Naive thymus-derived CD4-positive, alpha-beta T cell (primary cell): ENCODE measurements at regions not wholly inside any gene's neighbourhood (a gene's known extent, or its start where the extent isn't known, plus 50 kb on each side); places are given as distances from the start of the nearest gene placed in this dataset.

ENCODE experiments used
- ATAC-seq: fragments of 150-1000 bp; cut with Tn5 transposase; 2 replicates; pipeline ENCODE4 v1.10.0; 2021; ENCODE audit warnings: mild to moderate bottlenecking, moderate library complexity
- CTCF ChIA-PET: fragments of 350-600 bp; sonication (Branson Sonifier 250); formaldehyde crosslinking; loops from one replicate; lab custom pipeline; 2021; ENCODE audit warnings: antibody characterized with exemption; lab: Charles Lee
- POLR2A ChIA-PET: fragments of 350-600 bp; sonication (Branson Sonifier 250); formaldehyde crosslinking; loops from one replicate; lab custom pipeline; 2021; ENCODE audit warnings: antibody characterized with exemption, inconsistent platforms; lab: Charles Lee
- DNase-seq, 9 donors: peaks; one replicate each; pipeline versions ENCODE4 v3.0.0 to v3.0.0-alpha.2; 2020 to 2022; ENCODE audit warnings: mixed read lengths in 1 of 9
- H3K27ac ChIP-seq: one replicate; pipeline ENCODE4 v1.7.0; 2013; ENCODE audit warnings: mild to moderate bottlenecking, low read depth, low read length, moderate library complexity
- H3K27me3 ChIP-seq, 2 donors: one replicate each; pipeline ENCODE4 v1.7.0; 2013; ENCODE audit warnings: low read length in 2 of 2, mild to moderate bottlenecking in 2 of 2, moderate library complexity in 2 of 2; ENCODE audit not compliant: control insufficient read depth in 2 of 2, insufficient read depth in 2 of 2
- H3K36me3 ChIP-seq, 3 experiments: 1 replicate in 2 of 3; 2 replicates in 1 of 3; pipeline ENCODE4 v1.7.0; 2013; ENCODE audit warnings: low read length in 3 of 3, mild to moderate bottlenecking in 3 of 3, moderate library complexity in 1 of 3; ENCODE audit not compliant: insufficient read depth in 3 of 3, control insufficient read depth in 2 of 3
- H3K4me1 ChIP-seq, 2 donors: one replicate each; pipeline ENCODE4 v1.7.0; 2013; ENCODE audit warnings: low read length in 2 of 2, mild to moderate bottlenecking in 2 of 2, moderate library complexity in 1 of 2; ENCODE audit not compliant: control insufficient read depth in 2 of 2, insufficient read depth in 2 of 2
- H3K4me3 ChIP-seq: 2 replicates; pipeline ENCODE4 v1.7.0; 2013; ENCODE audit warnings: mild to moderate bottlenecking, low read length
- H3K9me3 ChIP-seq, 3 experiments: 1 replicate in 2 of 3; 2 replicates in 1 of 3; pipeline ENCODE4 v1.7.0; 2013; ENCODE audit warnings: low read length in 3 of 3; ENCODE audit not compliant: control insufficient read depth in 2 of 3
- H3K27ac Mint-ChIP-seq, 9 donors: one replicate each; pipeline ENCODE4 v1.8.0; 2020 to 2022; ENCODE audit warnings: mixed read lengths in 9 of 9, mild to moderate bottlenecking in 8 of 9, moderate library complexity in 5 of 9, inconsistent platforms in 2 of 9
- H3K27me3 Mint-ChIP-seq, 5 donors: one replicate each; pipeline ENCODE4 v1.8.0; 2021 to 2022; ENCODE audit warnings: mixed read lengths in 5 of 5, mild to moderate bottlenecking in 1 of 5
- H3K36me3 Mint-ChIP-seq, 5 donors: one replicate each; pipeline ENCODE4 v1.8.0; 2020 to 2022; ENCODE audit warnings: mixed read lengths in 5 of 5, mild to moderate bottlenecking in 3 of 5, inconsistent platforms in 1 of 5
- H3K4me1 Mint-ChIP-seq, 7 donors: one replicate each; pipeline ENCODE4 v1.8.0; 2020 to 2022; ENCODE audit warnings: mixed read lengths in 7 of 7, mild to moderate bottlenecking in 3 of 7, inconsistent platforms in 1 of 7
- H3K4me3 Mint-ChIP-seq, 10 donors: one replicate each; pipeline ENCODE4 v1.8.0; 2020 to 2022; ENCODE audit warnings: mild to moderate bottlenecking in 10 of 10, mixed read lengths in 10 of 10, moderate library complexity in 6 of 10, inconsistent platforms in 2 of 10
- H3K9me3 Mint-ChIP-seq, 11 donors: one replicate each; pipeline ENCODE4 v1.8.0; 2020 to 2022; ENCODE audit warnings: mixed read lengths in 11 of 11, mild to moderate bottlenecking in 4 of 11, inconsistent platforms in 1 of 11, moderate library complexity in 1 of 11
- intact Hi-C, 2 donors: fragments of 100-400 bp; cut with micrococcal nuclease; formaldehyde crosslinking; loops; one replicate each; pipeline ENCODE4 v1.15.1; 2023

- H3K4me3 ChIP-seq: no peak overlapping the region
- H3K4me1 ChIP-seq: no peaks in the 10 kb centered on the region
- peaks cover 0 to 5% (median 0%) of the 10 kb centered on the region in 5 donors for H3K36me3 Mint-ChIP-seq
- ChIA-PET POLR2A (no interaction called here), CTCF (no interaction called here)
- peaks cover 0 to 21% (median 0%) of the 10 kb centered on the region in 5 donors for H3K27me3 Mint-ChIP-seq
- ATAC-seq: no peak
- H3K27ac Mint-ChIP-seq: no peak overlapping the region
- intact Hi-C loops: loop anchor here in 1 of 2 donors (5.0 kb wide), 1 partner anchor 51 kb away; no protein-coding TSS in a partner anchor
- no peak for DNase-seq
- peaks cover 0 to 4% (median 0%) of the 10 kb centered on the region in 11 donors for H3K9me3 Mint-ChIP-seq
- H3K4me1 Mint-ChIP-seq: peaks cover 0 to 18% (median 5%) of the 10 kb centered on the region in 7 donors
- H3K4me3 Mint-ChIP-seq: no peak overlapping the region
- no peaks in the 10 kb centered on the region for H3K9me3 ChIP-seq
- no peaks in the 10 kb centered on the region for H3K27me3 ChIP-seq
- H3K27ac ChIP-seq: no peak overlapping the region
- no peaks in the 10 kb centered on the region for H3K36me3 ChIP-seq
Measured at GRCh38 chr9:89768051-89768450, 163.2 kb downstream of the GADD45G start.

- H3K36me3 Mint-ChIP-seq: peaks cover 0 to 4% (median 0%) of the 10 kb centered on the region in 5 donors
Measured at GRCh38 chr9:89768650-89769071, 163.8 kb downstream of the GADD45G start.

GRCh38 chr9:89770531-89771174 lies 165.8 kb downstream of the GADD45G start:
- H3K4me3 Mint-ChIP-seq: no peak overlapping the region
- intact Hi-C loops: no loop called here
- no peak for ATAC-seq
- no peak overlapping the region for H3K4me3 ChIP-seq
- H3K4me1 ChIP-seq: no peaks in the 10 kb centered on the region
- H3K4me1 Mint-ChIP-seq: peaks cover 0 to 24% (median 5%) of the 10 kb centered on the region in 7 donors
- H3K27ac ChIP-seq: no peak overlapping the region
- H3K27ac Mint-ChIP-seq: no peak overlapping the region
- H3K36me3 ChIP-seq: no peaks in the 10 kb centered on the region
- CTCF ChIA-PET: no interaction called here
- peaks cover 0 to 15% (median 0%) of the 10 kb centered on the region in 5 donors for H3K27me3 Mint-ChIP-seq
- H3K9me3 ChIP-seq: no peaks in the 10 kb centered on the region
- no peak for DNase-seq
- peaks cover 0 to 4% (median 0%) of the 10 kb centered on the region in 5 donors for H3K36me3 Mint-ChIP-seq
- H3K9me3 Mint-ChIP-seq: peaks cover 0 to 3% (median 0%) of the 10 kb centered on the region in 11 donors
- H3K27me3 ChIP-seq: no peaks in the 10 kb centered on the region
- POLR2A ChIA-PET: no interaction called here

More at GRCh38 chr9:89768650-89769071, 163.8 kb downstream of the GADD45G start:
- intact Hi-C loops: loop anchor here in 1 of 2 donors (5.0 kb wide), 1 partner anchor 51 kb away; no protein-coding TSS in a partner anchor
- Mint-ChIP-seq H3K4me3 (no peak overlapping the region), H3K27me3 (peaks cover 0 to 21% (median 0%) of the 10 kb centered on the region in 5 donors), H3K9me3 (peaks cover 0 to 4% (median 0%) of the 10 kb centered on the region in 11 donors), H3K27ac (peak overlapping the region in 1 of 9 donors; percentile 20), H3K4me1 (peaks cover 0 to 20% (median 5%) of the 10 kb centered on the region in 7 donors)
- Histone ChIP-seq H3K9me3 (no peaks in the 10 kb centered on the region), H3K4me1 (no peaks in the 10 kb centered on the region), H3K27ac (no peak overlapping the region), H3K27me3 (no peaks in the 10 kb centered on the region), H3K36me3 (no peaks in the 10 kb centered on the region), H3K4me3 (no peak overlapping the region)
- DNase-seq (no peak), ATAC-seq (no peak)
- CTCF ChIA-PET: no interaction called here
- POLR2A ChIA-PET: no interaction called here

- Mint-ChIP-seq H3K36me3 (peaks cover 0 to 2% (median 0%) of the 10 kb centered on the region in 5 donors), H3K4me3 (no peak overlapping the region), H3K27ac (no peak overlapping the region), H3K4me1 (peaks cover 0 to 24% (median 5%) of the 10 kb centered on the region in 7 donors), H3K27me3 (peaks cover 0 to 19% (median 0%) of the 10 kb centered on the region in 5 donors), H3K9me3 (peaks cover 0 to 3% (median 0%) of the 10 kb centered on the region in 11 donors)
- ATAC-seq: no peak
- no peak overlapping the region for H3K27ac ChIP-seq
- H3K27me3 ChIP-seq: no peaks in the 10 kb centered on the region
- intact Hi-C loops: no loop called here
- no peaks in the 10 kb centered on the region for H3K9me3 ChIP-seq
- no peaks in the 10 kb centered on the region for H3K4me1 ChIP-seq
- no peak overlapping the region for H3K4me3 ChIP-seq
- ChIA-PET POLR2A (no interaction called here), CTCF (no interaction called here)
- H3K36me3 ChIP-seq: no peaks in the 10 kb centered on the region
- DNase-seq: no peak
Measured at GRCh38 chr9:89771205-89771604, 166.4 kb downstream of the GADD45G start.

- H3K36me3 Mint-ChIP-seq: no peaks in the 10 kb centered on the region
- CTCF ChIA-PET: no interaction called here
- intact Hi-C loops: no loop called here
- peaks cover 0 to 24% (median 5%) of the 10 kb centered on the region in 7 donors for H3K4me1 Mint-ChIP-seq
- no peak for DNase-seq
- peaks cover 0 to 19% (median 0%) of the 10 kb centered on the region in 5 donors for H3K27me3 Mint-ChIP-seq
- Histone ChIP-seq H3K9me3 (no peaks in the 10 kb centered on the region), H3K36me3 (no peaks in the 10 kb centered on the region), H3K4me3 (no peak overlapping the region), H3K27ac (no peak overlapping the region), H3K27me3 (no peaks in the 10 kb centered on the region), H3K4me1 (no peaks in the 10 kb centered on the region)
- H3K4me3 Mint-ChIP-seq: no peak overlapping the region
- peak overlapping the region in 1 of 9 donors; percentile 29 for H3K27ac Mint-ChIP-seq
- POLR2A ChIA-PET: no interaction called here
- ATAC-seq: no peak
- H3K9me3 Mint-ChIP-seq: peaks cover 0 to 3% (median 0%) of the 10 kb centered on the region in 11 donors
Measured at GRCh38 chr9:89773170-89773569, 168.4 kb downstream of the GADD45G start.

- CTCF ChIA-PET: no interaction called here
- Mint-ChIP-seq H3K27ac (no peak overlapping the region), H3K4me1 (peaks cover 0 to 24% (median 5%) of the 10 kb centered on the region in 7 donors), H3K36me3 (no peaks in the 10 kb centered on the region), H3K4me3 (no peak overlapping the region), H3K27me3 (peaks cover 0 to 27% (median 0%) of the 10 kb centered on the region in 5 donors), H3K9me3 (peaks cover 0 to 3% (median 0%) of the 10 kb centered on the region in 11 donors)
- Histone ChIP-seq H3K4me3 (no peak overlapping the region), H3K27me3 (no peaks in the 10 kb centered on the region), H3K27ac (no peak overlapping the region), H3K4me1 (no peaks in the 10 kb centered on the region), H3K9me3 (no peaks in the 10 kb centered on the region), H3K36me3 (no peaks in the 10 kb centered on the region)
- intact Hi-C loops: no loop called here
- POLR2A ChIA-PET: no interaction called here
- no peak for ATAC-seq
- no peak for DNase-seq
Measured at GRCh38 chr9:89774858-89775370, 170.1 kb downstream of the GADD45G start.
